H1 (cell line): ENCODE measurements at regions not wholly inside any gene's neighbourhood (a gene's known extent, or its start where the extent isn't known, plus 50 kb on each side); places are given as distances from the start of the nearest gene placed in this dataset.

Experiments used
- CTCF ChIA-PET: fragments of 300-600 bp; sonication (Branson Sonifier 250); formaldehyde crosslinking; loops from one replicate; lab custom pipeline; 2021; ENCODE audit not compliant: partially characterized antibody; lab: Charles Lee
- POLR2A ChIA-PET: fragments of 300-600 bp; sonication (Branson Sonifier 250); formaldehyde crosslinking; loops from one replicate; lab custom pipeline; 2021; ENCODE audit warnings: inconsistent platforms; ENCODE audit not compliant: partially characterized antibody; lab: Charles Lee
- DNase-seq, 2 experiments: peaks; one replicate each; pipeline versions ENCODE4 v3.0.0 to v3.0.0-alpha.2; 2010 to 2022; ENCODE audit warnings: low spot score in 2 of 2, low read depth in 1 of 2, mixed read lengths in 1 of 2
- FAIRE-seq: peaks from 2 replicates; lab custom pipeline; 2011; peaks lifted over from hg19 to GRCh38; lab: Jason Lieb, UNC
- H2AFZ ChIP-seq: 2 replicates; pipeline ENCODE4 v1.8.1; 2012; ENCODE audit warnings: low read length, inconsistent platforms
- H2AK5ac ChIP-seq: 2 replicates; pipeline ENCODE4 v1.6.1; 2013; ENCODE audit warnings: low read depth, low read length
- H2BK120ac ChIP-seq: replicated peaks from 2 replicates; pipeline ENCODE3; 2013; ENCODE audit warnings: low read depth, low read length, inconsistent platforms
- H2BK12ac ChIP-seq: 2 replicates; pipeline ENCODE4 v1.6.1; 2013; ENCODE audit warnings: low read depth, low read length
- H2BK15ac ChIP-seq: 2 replicates; pipeline ENCODE4 v1.6.1; 2013; ENCODE audit warnings: low read length
- H2BK20ac ChIP-seq: 2 replicates; pipeline ENCODE4 v1.6.1; 2013; ENCODE audit warnings: low read length
- H2BK5ac ChIP-seq: 2 replicates; pipeline ENCODE4 v1.6.1; 2013; ENCODE audit warnings: low read depth, low read length
- H3K14ac ChIP-seq: 2 replicates; pipeline ENCODE4 v1.6.1; 2013; ENCODE audit warnings: inconsistent platforms; ENCODE audit not compliant: insufficient read length
- H3K18ac ChIP-seq: 2 replicates; pipeline ENCODE4 v1.6.1; 2013; ENCODE audit warnings: low read length; ENCODE audit errors: extremely low read depth
- H3K23ac ChIP-seq: 2 replicates; pipeline ENCODE4 v1.6.1; 2013; ENCODE audit warnings: inconsistent platforms; ENCODE audit not compliant: insufficient read length
- H3K23me2 ChIP-seq: 2 replicates; pipeline ENCODE4 v1.6.1; 2013; ENCODE audit warnings: low read depth, low read length
- H3K27ac ChIP-seq: 2 replicates; pipeline ENCODE4 v1.6.1; 2011; ENCODE audit warnings: low read depth, low read length, inconsistent platforms
- H3K27me3 ChIP-seq, 4 experiments: replicated peaks in 1 of 4; 1 replicate in 1 of 4; 2 replicates in 3 of 4; pipeline versions ENCODE4 v1.6.1 to v1.8.1; 2011 to 2013; ENCODE audit warnings: low read length in 3 of 4, mild to moderate bottlenecking in 3 of 4, inconsistent platforms in 2 of 4, mixed read lengths in 2 of 4, moderate library complexity in 1 of 4; ENCODE audit not compliant: control insufficient read depth in 3 of 4, insufficient read depth in 3 of 4; ENCODE audit errors: extremely low read depth in 1 of 4
- H3K36me3 ChIP-seq, 4 experiments: 2 replicates each; pipeline versions ENCODE4 v1.6.1 to v1.8.1; 2011 to 2013; ENCODE audit warnings: mild to moderate bottlenecking in 4 of 4, low read length in 3 of 4, moderate library complexity in 2 of 4, control low read depth in 1 of 4, inconsistent platforms in 1 of 4; ENCODE audit not compliant: insufficient read depth in 4 of 4, control insufficient read depth in 2 of 4
- H3K4ac ChIP-seq: replicated peaks from 2 replicates; pipeline ENCODE3; 2013; ENCODE audit warnings: low read length, low read depth, mixed read lengths, inconsistent platforms; ENCODE audit not compliant: insufficient read length
- H3K4me1 ChIP-seq, 4 experiments: replicated peaks in 1 of 4; 1 replicate in 1 of 4; 2 replicates in 3 of 4; pipeline versions ENCODE4 v1.6.1 to v1.8.1; 2011 to 2013; ENCODE audit warnings: low read length in 3 of 4, inconsistent platforms in 2 of 4, mixed read lengths in 1 of 4; ENCODE audit not compliant: insufficient read depth in 4 of 4, control insufficient read depth in 3 of 4
- H3K4me2 ChIP-seq, 2 experiments: 2 replicates each; pipeline versions ENCODE4 v1.6.1 to v1.8.1; 2011 to 2013; ENCODE audit warnings: low read depth in 2 of 2, low read length in 2 of 2, control low read depth in 1 of 2, inconsistent platforms in 1 of 2, mild to moderate bottlenecking in 1 of 2; ENCODE audit not compliant: insufficient read depth in 1 of 2
- H3K4me3 ChIP-seq, 4 experiments: fragments of 200-600, 300-600 bp in 1 of 4; sonication (generic), shearing (Covaris generic), sonication (Bioruptor Twin) in 1 of 4; 2 replicates each; pipeline versions ENCODE4 v1.5.1 to v1.8.1; 2011 to 2016; ENCODE audit warnings: low read length in 4 of 4, low read depth in 3 of 4, control low read depth in 2 of 4, inconsistent platforms in 2 of 4, mild to moderate bottlenecking in 2 of 4, mixed read lengths in 1 of 4, moderate library complexity in 1 of 4; ENCODE audit not compliant: insufficient read depth in 2 of 4; ENCODE audit errors: extremely low read depth in 1 of 4
- H3K56ac ChIP-seq: replicated peaks from 2 replicates; pipeline ENCODE3; 2013; ENCODE audit warnings: low read depth, mild to moderate bottlenecking, mixed read lengths, low read length, inconsistent platforms; ENCODE audit not compliant: insufficient read length
- H3K79me1 ChIP-seq: 2 replicates; pipeline ENCODE4 v1.6.1; 2013; ENCODE audit warnings: low read depth, low read length, control low read depth
- H3K79me2 ChIP-seq, 2 experiments: 2 replicates each; pipeline versions ENCODE4 v1.6.1 to v1.8.1; 2012 to 2013; ENCODE audit warnings: low read length in 2 of 2, mild to moderate bottlenecking in 2 of 2, inconsistent platforms in 1 of 2; ENCODE audit not compliant: insufficient read depth in 2 of 2, control insufficient read depth in 1 of 2
- H3K9ac ChIP-seq, 4 experiments: replicated peaks in 1 of 4; 1 replicate in 1 of 4; 2 replicates in 3 of 4; pipeline versions ENCODE4 v1.6.1 to v1.8.1; 2011 to 2013; ENCODE audit warnings: low read depth in 3 of 4, low read length in 3 of 4, control low read depth in 2 of 4, mild to moderate bottlenecking in 2 of 4, moderate library complexity in 2 of 4, inconsistent platforms in 1 of 4; ENCODE audit errors: extremely low read depth in 1 of 4
- H3K9me3 ChIP-seq, 2 experiments: 2 replicates each; pipeline versions ENCODE4 v1.6.1 to v1.8.1; 2012 to 2013; ENCODE audit warnings: mild to moderate bottlenecking in 2 of 2, moderate library complexity in 2 of 2, control low read depth in 1 of 2, inconsistent platforms in 1 of 2, low read depth in 1 of 2, low read length in 1 of 2, mixed read lengths in 1 of 2; ENCODE audit not compliant: insufficient read depth in 2 of 2
- H4K20me1 ChIP-seq, 2 experiments: replicated peaks in 1 of 2; 2 replicates each; pipeline versions ENCODE3 to v1.8.1; 2011 to 2013; ENCODE audit warnings: inconsistent platforms in 2 of 2, low read length in 2 of 2, mild to moderate bottlenecking in 1 of 2; ENCODE audit not compliant: insufficient read depth in 2 of 2, control insufficient read depth in 1 of 2
- H4K5ac ChIP-seq: 2 replicates; pipeline ENCODE4 v1.6.1; 2013; ENCODE audit warnings: low read length, low read depth, mixed read lengths, inconsistent platforms; ENCODE audit not compliant: insufficient read length
- H4K8ac ChIP-seq: 2 replicates; pipeline ENCODE4 v1.8.0; 2013; ENCODE audit warnings: mild to moderate bottlenecking, moderate library complexity, low read length, inconsistent platforms; ENCODE audit not compliant: insufficient read depth; ENCODE audit errors: extremely low read depth
- H4K91ac ChIP-seq: replicated peaks from 2 replicates; pipeline ENCODE3; 2013; ENCODE audit warnings: low read length, mixed read lengths, inconsistent platforms; ENCODE audit not compliant: insufficient read length
- CHD2 ChIP-seq: IDR thresholded peaks from 2 replicates; pipeline ENCODE4 v1.6.1; 2012; ENCODE audit warnings: low read length, improper control_type of control experiment
- CREB1 ChIP-seq: IDR thresholded peaks from 2 replicates; pipeline ENCODE4 v1.6.1; 2012; ENCODE audit warnings: inconsistent platforms
- CTCF ChIP-seq, 3 experiments: IDR thresholded peaks; 1 replicate in 2 of 3; 2 replicates in 1 of 3; pipeline versions ENCODE4 v1.5.1 to v1.6.1; 2011; ENCODE audit warnings: low read length in 3 of 3, mild to moderate bottlenecking in 3 of 3, inconsistent platforms in 2 of 3, low read depth in 1 of 3, moderate library complexity in 1 of 3; ENCODE audit not compliant: insufficient read depth in 1 of 3; ENCODE audit errors: control extremely low read depth in 1 of 3
- EGR1 ChIP-seq: IDR thresholded peaks from 2 replicates; pipeline ENCODE4 v1.6.1; 2011; ENCODE audit warnings: low read depth, low read length, borderline replicate concordance
- EP300 ChIP-seq, 2 experiments: IDR thresholded peaks; 1 replicate in 1 of 2; 2 replicates in 1 of 2; pipeline ENCODE4 v1.6.1; 2011 to 2012; ENCODE audit warnings: low read depth in 2 of 2, low read length in 2 of 2, mild to moderate bottlenecking in 2 of 2, borderline replicate concordance in 1 of 2, inconsistent platforms in 1 of 2, moderate library complexity in 1 of 2
- KDM1A ChIP-seq: fragments of 200-600, 300-600 bp; sonication (generic); IDR thresholded peaks from 2 replicates; pipeline ENCODE4 v1.7.1; 2016; ENCODE audit warnings: mild to moderate bottlenecking, low read length, borderline replicate concordance
- POLR2A ChIP-seq, 2 experiments: IDR thresholded peaks; 1 replicate in 1 of 2; 2 replicates in 1 of 2; pipeline ENCODE4 v1.6.1; 2011; ENCODE audit warnings: low read depth in 2 of 2, low read length in 2 of 2, mild to moderate bottlenecking in 2 of 2; ENCODE audit errors: control extremely low read depth in 1 of 2
- SAP30 ChIP-seq: fragments of 300-600 bp; sonication (generic); IDR thresholded peaks from 2 replicates; pipeline ENCODE4 v1.7.1; 2012; ENCODE audit warnings: low read length, moderate library complexity, mild to moderate bottlenecking, inconsistent platforms; ENCODE audit not compliant: insufficient read depth, insufficient replicate concordance
- SIX5 ChIP-seq: IDR thresholded peaks from 2 replicates; pipeline ENCODE4 v1.6.1; 2011; ENCODE audit warnings: mild to moderate bottlenecking, low read depth, low read length
- SP2 ChIP-seq: IDR thresholded peaks from 2 replicates; pipeline ENCODE4 v1.6.1; 2012; ENCODE audit warnings: mild to moderate bottlenecking, low read length, inconsistent platforms
- SRF ChIP-seq: IDR thresholded peaks from 2 replicates; pipeline ENCODE4 v1.6.1; 2011; ENCODE audit warnings: mild to moderate bottlenecking, low read depth, low read length, moderate library complexity
- ZNF274 ChIP-seq: IDR thresholded peaks from 2 replicates; pipeline ENCODE4 v1.7.0; 2012; ENCODE audit warnings: low read length, borderline replicate concordance; ENCODE audit errors: extremely low read depth
- WGBS, 2 experiments: shearing (Covaris generic) in 1 of 2; methylation state at CpG; one replicate each; pipeline versions ENCODE4 v1.1.6 to v1.1.7; 2013 to 2015; ENCODE audit warnings: low lambda C conversion rate in 2 of 2, mixed read lengths in 2 of 2, inconsistent platforms in 1 of 2, low coverage in 1 of 2, missing lambda C conversion rate in 1 of 2; ENCODE audit not compliant: insufficient replicate concordance in 2 of 2, insufficient coverage in 1 of 2, insufficient read length in 1 of 2; ENCODE audit errors: extremely low coverage in 1 of 2, missing lambda C conversion rate in 1 of 2; 5-methylcytosine and 5-hydroxymethylcytosine counted together

- no peak overlapping the region for H4K91ac ChIP-seq
- H3K27ac ChIP-seq: no peak overlapping the region
- no peak overlapping the region for H3K4ac ChIP-seq
- no peaks in the 10 kb centered on the region for H3K27me3 ChIP-seq
- H2BK15ac ChIP-seq: no peak overlapping the region
- no peak overlapping the region for H3K9ac ChIP-seq
- no peaks in the 10 kb centered on the region for H3K36me3 ChIP-seq
- H3K56ac ChIP-seq: no peak overlapping the region
- WGBS, 2 experiments: 87% methylated on average over 2 of the region's 2 CpGs; no CpG with 5 or more reads in 1 of the 2 experiments
- H3K4me2 ChIP-seq: no peak overlapping the region
- no peak overlapping the region for H2AK5ac ChIP-seq
- peaks cover 0 to 7% of the 10 kb centered on the region in 2 experiments; a peak in 2 of 4 replicates for H3K9me3 ChIP-seq
- H4K5ac ChIP-seq: no peak overlapping the region
- no peak overlapping the region for H2AFZ ChIP-seq
- H4K20me1 ChIP-seq: no peaks in the 10 kb centered on the region
- no peak overlapping the region for H3K18ac ChIP-seq
- no peak overlapping the region for H3K14ac ChIP-seq
- H3K23ac ChIP-seq: no peak overlapping the region
- DNase-seq (no peak), FAIRE-seq (no peak)
- no peak overlapping the region for H2BK120ac ChIP-seq
- H3K79me2 ChIP-seq: no peaks in the 10 kb centered on the region
- no peak overlapping the region for H3K4me3 ChIP-seq
- no peaks in the 10 kb centered on the region for H3K4me1 ChIP-seq
- H3K79me1 ChIP-seq: no peaks in the 10 kb centered on the region; the same call in 1 of the 2 replicates
- no peak overlapping the region for H2BK12ac ChIP-seq
- POLR2A ChIA-PET: no interaction called here
- no peaks in the 10 kb centered on the region for H3K23me2 ChIP-seq
- CTCF ChIA-PET: no interaction called here
- H2BK20ac ChIP-seq: no peak overlapping the region
- H2BK5ac ChIP-seq: no peak overlapping the region
- H4K8ac ChIP-seq: no peak overlapping the region
- TF ChIP-seq CTCF (IDR thresholded peaks at IDR 0.05; ENCODE audit: control extremely low read depth in 1 of 3, insufficient read depth in 1 of 3, low read depth in 1 of 3, low read length in 3 of 3): no peak
- no peak for TF ChIP-seq SAP30
- TF ChIP-seq ZNF274: no peak
- no peak for TF ChIP-seq EP300 (IDR thresholded peaks at IDR 0.05; ENCODE audit: borderline replicate concordance in 1 of 2, low read depth in 2 of 2, low read length in 2 of 2)
- no peak for TF ChIP-seq EGR1
- TF ChIP-seq POLR2A (IDR thresholded peaks at IDR 0.05; ENCODE audit: control extremely low read depth in 1 of 2, low read depth in 2 of 2, low read length in 2 of 2): no peak
- TF ChIP-seq SIX5: no peak
- TF ChIP-seq KDM1A: no peak
- TF ChIP-seq CREB1: no peak
- no peak for TF ChIP-seq SRF
- TF ChIP-seq CHD2: no peak
- no peak for TF ChIP-seq SP2
These were observed 100.5 kb upstream of the ARID1B start for GRCh38 chr6:156676721-156677120.
